ENCODE measurements at regions not wholly inside any gene's neighbourhood (a gene's known extent, or its start where the extent isn't known, plus 50 kb on each side); places are given as distances from the start of the nearest gene placed in this dataset.
"Not testable (repeated sequence)": the region's sequence is repeated elsewhere in the genome, so short reads cannot be mapped to it uniquely, and the experiment has no call there.

DNA sequence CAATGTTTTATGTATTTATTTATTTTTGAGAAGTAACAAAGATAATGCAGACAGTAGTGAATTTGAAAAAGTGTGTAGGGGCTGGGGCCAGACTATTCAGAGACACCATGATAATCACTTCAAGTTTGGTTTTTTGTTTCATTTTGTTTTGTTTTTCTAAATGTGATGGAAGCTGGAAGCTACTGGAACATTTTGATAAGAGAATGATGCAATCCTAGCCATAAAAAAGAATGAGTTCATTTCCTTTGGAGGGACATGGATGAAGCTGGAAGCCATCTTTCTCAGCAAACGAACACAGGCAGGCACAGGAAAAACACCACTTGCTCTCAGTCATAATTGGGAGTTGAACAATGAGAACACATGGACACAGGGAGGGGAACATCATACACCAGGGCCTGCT is 706.6 kb upstream of the EPHA5 start:
- DNase-seq (ENCODE audit: low spot score): no peak

DNA sequence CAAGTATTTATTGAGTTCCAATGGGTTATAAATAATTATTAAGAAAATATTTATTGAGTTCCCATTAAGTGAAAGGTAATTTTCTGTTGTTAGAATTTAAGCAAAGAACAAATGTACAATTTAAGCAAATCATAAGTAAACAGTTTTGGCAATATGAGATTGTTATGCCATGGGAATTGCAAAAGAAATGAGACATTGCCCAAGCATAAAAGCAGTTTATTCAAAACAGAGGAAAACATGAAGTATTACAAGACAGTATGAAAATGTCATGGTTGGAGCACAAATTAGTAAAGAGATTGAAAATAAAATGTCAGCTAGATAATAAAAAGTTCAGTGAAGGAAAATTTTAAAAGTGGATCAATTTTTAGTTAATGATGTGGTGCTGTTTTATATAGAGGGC is 706.1 kb upstream of the EPHA5 start:
- no peak for DNase-seq (ENCODE audit: low spot score)

DNA sequence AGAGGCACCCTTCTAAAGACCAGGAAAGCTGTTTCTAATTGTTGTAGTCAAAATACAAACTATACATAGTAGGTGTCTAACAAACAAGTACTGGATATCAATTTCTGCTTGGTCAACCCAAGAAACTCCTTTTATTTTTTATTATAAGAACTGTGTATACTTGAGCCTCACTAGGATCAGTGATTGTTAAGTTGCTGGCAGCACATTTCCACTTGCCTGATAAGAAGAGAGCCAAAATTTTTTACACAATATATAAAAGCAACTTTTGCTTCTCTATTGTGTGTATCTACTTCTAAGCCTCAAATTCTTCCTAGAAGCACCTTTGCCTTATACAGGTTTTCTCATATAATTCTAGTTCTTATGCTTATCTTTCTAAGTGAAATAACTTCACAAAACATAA is 703.0 kb upstream of the EPHA5 start:
- no peak for DNase-seq (ENCODE audit: low spot score)

DNA sequence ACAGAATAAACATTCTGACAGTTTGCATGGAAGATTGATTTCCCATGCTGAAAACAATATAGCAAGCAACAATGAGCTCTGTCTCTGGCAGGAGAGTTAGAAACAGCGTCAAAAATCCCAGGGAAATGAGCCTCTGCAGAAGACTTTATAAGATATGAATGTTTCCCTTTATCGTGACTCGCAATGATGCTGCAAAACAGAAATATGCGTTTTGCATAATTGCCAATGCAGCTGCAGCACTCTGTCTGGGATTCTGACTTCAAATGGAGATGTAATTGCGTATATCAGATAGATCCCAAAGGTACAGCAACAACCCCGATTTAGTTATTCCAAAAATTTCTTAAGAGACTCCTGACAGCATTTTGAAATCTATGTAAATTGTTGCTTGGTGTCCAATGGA is 702.4 kb upstream of the EPHA5 start:
- DNase-seq (ENCODE audit: low spot score): no peak

DNA sequence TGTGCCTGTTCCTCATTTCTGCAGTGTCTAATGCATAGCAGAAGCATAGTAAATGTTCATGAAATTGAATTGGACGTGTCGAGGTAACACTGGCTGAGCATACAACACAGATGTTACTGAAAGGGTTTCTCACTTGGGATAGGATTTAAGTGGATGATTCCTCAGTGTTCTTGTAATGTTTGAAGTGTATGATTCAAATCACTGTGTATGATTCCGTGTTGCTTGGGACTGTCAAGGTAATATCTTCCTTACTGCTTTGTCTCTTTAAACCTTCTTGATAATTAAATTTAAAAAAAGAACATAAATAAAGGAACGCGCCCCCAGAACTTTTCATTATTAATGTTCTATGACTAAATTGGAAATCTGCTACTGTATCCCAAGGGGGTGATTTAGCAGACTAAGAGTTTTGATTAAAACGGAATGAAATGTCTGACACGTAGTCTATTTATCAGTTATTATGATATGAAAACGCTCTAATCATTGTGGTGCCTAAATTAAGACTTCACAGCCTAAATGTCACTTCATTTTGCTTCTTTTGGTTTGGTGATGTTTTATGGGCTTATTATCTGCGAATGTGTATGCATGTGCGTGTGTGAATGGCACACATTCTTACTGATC is 696.9 kb upstream of the EPHA5 start:
- no peak for DNase-seq (ENCODE audit: low spot score)

DNA sequence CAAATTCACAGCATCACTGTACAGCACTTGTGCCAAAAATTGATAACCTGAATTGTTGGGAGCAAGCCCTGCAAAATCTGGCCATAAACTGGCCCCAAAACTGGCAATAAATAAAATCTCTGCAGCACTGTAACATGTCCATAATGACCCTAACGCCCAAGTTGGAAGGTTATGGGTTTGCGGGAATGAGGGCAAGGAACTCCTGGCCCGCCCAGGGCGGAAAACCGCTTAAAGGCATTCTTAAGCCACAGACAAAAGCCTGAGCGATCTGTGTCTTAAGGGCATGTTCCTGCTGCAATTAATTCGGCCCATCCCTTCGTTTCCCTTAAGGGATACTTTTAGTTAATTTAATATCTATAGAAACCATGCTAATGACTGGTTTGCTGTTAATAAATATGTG is 690.1 kb upstream of the EPHA5 start:
- not testable (repeated sequence) for DNase-seq (ENCODE audit: low spot score)

DNA sequence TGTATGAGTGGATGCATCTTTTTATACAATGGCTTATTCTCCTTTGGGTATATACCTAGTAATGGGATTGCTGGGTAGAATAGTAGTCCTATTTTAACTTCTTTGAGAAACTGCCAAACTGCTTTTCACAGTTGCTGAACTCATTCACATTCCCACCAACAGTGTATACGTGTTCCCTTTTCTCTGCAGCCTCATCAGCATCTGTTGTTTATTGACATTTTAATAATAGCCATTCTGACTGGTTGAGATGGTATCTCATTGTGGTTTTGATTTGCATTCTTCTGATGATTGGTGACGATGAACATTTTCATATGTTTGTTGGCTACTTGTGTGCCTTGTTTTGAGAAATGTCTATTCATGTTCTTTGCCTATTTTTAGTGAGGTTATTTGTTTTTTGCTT is 687.0 kb upstream of the EPHA5 start:
- DNase-seq (ENCODE audit: low spot score): no peak

DNA sequence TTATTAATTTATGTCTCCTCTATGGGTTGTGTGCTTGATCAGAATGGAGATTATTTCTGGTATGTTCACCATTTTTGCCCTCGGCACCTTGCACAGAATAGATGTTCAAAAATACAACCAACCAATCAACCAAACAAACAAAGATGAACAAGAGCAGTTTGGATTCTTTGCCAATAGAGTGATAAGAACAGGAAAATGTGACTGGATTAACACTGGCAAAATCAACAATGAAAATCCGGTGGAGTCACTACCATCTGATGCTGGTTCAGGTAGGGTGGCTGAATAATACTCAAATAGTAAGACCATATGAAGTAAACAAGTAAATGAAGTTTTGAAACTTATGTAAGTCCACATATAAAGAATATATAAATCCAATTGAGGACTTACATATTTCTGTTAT is 685.0 kb upstream of the EPHA5 start:
- no peak for DNase-seq (ENCODE audit: low spot score)

DNA sequence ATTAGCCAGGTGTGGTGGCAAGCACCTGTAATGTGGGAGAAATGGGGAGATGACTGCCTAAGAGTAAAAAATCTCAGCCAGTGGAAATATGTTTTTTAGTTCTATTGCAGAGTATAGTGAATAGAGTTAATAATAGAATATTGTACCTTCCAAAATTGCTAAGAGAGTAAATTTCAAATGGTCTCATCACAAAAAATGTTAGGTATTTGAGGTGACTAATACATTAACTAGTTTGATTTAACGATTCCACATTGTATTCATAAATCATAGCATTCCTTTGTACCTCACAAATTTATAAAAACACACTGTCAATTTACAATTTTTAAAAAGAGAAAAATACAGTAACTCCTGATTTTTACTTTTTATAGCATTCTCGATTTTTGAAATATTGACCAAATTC is 681.5 kb upstream of the EPHA5 start:
- no peak for DNase-seq (ENCODE audit: low spot score)

DNA sequence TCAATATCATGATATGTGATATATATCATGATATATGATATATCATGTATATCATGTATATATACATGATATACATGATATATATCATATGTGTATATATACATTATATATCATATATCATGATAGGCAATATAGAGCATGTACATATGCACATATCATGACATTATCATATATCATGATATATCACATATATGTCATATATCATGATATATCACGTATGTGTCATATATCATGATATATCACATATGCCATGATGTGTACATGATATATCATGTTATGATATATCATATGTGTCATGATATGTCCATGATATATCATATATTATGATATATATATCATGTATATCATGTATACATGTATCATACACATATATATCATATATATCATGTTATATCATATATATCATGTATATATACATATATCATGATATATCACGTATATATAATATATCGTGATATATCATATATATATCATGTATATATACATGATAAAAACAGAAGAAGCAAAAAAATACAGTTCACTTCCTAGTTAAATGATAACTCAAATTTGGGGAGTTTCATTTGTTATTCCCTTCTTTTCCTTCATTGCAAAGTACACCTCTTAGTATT is 670.1 kb upstream of the EPHA5 start:
- no peak for DNase-seq (ENCODE audit: low spot score)

DNA sequence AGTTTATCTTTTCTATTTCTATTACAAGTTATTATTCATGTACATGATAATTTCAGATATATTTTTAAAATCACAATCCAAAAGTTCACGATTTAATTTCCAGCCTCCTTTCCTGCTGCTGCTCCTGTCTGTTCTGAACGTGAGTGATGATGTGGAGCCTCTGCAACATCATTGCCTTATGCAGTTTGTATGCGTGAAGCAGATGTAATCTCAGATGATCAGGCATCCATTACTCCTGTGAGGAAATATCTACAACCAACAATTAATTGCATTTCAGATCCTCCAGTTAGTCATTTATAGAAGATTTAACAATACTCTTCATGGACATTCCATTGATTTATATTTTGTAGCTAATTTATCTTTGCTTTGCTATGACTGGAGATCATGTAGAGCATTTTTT is 668.7 kb upstream of the EPHA5 start:
- no peak for DNase-seq (ENCODE audit: low spot score)

DNA sequence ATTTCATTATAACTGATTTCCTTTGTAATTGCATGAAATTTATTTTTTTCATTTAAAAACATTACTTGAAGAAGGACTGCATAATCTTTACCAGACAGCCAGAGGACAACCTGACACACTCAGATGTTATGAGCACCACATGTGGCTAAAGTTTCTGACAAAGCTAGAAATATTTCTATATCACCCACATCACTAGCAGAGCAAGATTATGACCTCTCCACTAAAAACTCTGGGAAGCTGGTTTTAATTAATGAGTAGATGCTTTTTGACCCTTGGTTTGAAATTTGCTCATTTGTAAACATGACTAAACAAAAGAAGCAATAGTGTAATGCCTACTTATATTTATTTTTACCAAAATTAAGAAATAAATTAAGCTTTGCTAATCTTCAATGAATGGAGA is 661.5 kb upstream of the EPHA5 start:
- DNase-seq (ENCODE audit: low spot score): no peak

DNA sequence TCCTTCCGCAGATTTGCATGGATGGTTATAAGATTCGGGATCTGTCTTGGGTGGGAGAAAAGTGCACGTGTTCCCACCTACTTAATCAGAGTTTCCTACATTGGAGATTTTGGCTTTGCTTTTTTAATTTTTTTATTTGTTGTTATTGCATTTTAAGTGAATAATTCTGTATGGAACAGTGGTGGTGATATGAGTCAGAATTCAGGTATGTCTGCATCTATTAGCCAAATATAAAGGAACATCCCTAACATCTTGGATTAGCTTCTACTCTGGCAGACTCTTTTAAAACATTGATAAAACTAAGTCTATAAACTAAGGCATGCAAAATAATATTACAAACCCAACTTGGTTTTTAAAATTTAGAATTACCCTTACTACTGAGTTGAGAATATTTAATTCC is 659.8 kb upstream of the EPHA5 start:
- no peak for DNase-seq (ENCODE audit: low spot score)

DNA sequence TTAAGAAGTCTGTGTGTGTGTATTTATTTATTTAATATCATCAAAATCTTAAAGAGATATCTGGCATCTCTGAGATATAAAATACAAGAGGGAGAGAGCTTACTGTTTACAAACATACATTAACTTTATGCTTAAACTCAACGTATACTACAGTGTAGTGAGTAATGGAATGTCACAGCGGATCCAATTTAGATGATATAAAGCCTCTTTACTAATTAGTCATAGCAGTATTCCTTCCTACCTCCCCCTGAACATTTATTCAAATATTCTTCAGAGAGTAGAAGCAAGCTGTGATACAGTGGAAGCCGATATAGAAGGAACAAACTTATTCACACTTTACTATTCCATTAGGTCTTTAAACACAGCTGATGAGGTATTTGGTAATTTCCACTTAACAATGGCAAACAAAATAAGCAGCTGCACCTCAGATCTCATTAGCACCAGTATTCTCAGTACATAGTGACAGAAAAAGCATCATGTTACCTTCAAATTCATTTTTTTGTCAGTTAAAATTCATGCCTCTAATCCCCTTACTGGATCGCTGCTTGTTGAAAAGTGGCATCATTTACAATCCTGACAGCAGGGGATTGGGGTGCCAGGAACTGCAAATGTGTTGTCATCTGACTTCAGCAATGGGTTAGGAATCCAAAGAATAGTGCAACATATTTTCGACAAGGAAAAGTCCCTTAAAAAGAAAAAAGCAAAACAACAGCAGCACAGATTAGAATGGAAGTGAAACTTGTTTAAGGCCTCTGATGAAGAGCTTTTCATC is 658.7 kb upstream of the EPHA5 start:
- DNase-seq (ENCODE audit: low spot score): no peak

DNA sequence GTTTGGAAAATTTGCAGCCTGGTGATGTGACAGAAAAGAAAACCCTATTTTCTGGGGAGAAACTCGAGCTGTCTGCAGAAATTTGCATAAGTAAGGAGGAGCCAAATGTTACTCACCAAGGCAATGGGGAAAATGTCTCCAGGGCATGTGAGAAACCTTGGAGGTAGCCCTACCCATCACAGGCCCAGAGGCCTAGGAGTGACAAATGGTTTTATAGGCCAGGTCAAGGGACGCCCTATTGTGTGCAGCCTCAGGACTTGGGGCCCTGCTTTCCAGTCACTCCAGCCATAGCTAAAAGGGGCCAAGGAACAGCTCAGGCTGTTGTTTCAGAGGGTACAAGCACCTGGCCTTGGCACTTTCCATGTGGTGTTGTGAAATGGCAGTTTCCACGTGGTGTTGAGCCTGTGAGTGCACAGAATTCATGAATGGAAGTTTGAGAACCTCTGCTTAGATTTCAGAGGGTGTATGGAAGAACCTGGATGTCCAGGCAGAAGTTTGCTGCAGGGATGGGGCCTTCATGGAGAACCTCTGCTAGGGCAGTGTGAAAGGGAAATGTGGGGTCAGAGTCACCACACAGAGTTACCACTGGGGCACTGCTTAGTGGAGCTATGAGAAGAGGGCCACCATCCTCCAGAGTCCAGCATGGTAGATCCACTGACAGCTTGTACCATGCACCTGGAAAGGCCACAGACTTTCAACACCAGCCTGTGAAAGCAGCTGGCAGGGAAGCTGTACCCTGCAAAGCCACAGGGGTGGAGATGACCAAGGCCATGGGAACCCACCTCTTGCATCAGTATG is 637.6 kb upstream of the EPHA5 start:
- no peak for DNase-seq (ENCODE audit: low spot score)

DNA sequence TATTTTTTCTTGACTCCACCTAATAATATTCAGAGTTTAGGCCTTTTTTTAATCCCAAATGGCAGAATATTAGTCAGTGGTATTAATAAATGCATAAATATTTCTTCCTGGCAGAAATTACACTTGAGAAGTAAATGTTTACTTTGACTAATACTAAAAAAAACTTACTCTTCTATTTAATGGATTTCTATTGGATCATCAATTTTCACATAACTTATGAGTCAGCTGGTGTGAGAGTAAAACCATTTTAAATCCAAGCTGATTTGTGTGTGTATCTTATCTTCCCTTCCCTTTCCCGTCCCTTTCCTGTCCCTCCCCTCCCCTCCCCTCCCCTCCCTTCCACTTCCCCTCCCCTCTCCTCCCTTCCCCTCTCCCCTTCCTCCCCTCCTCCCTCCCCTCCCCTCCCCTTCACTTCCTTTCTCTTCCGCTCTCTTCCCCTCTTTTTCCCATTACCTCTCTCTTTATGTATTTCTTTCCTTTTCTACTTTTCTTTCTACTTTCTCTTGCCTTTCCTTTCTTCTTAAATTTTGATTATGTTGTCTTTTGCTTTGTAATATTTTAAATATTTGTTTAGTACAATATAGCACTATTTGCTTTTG is 630.1 kb upstream of the EPHA5 start:
- DNase-seq (ENCODE audit: low spot score): no peak

DNA sequence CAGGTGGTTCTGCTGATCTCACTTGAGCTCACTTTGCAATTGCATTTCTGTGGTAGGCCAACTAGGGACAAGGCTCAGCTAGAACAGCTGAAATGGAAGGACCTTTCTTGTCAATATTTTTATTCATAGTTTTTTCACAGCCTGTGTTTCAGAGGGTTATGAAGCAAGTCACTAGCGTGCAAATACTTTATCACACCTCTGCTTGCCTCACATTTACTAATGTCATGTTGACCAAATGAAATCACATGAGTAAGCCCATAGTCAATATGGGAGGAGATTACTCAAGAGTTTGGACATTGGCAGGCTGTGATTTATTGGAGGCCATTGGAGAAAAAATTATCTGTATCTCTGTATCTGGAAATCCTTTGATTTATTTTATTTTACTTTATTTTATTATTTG is 628.3 kb upstream of the EPHA5 start:
- no peak for DNase-seq (ENCODE audit: low spot score)

DNA sequence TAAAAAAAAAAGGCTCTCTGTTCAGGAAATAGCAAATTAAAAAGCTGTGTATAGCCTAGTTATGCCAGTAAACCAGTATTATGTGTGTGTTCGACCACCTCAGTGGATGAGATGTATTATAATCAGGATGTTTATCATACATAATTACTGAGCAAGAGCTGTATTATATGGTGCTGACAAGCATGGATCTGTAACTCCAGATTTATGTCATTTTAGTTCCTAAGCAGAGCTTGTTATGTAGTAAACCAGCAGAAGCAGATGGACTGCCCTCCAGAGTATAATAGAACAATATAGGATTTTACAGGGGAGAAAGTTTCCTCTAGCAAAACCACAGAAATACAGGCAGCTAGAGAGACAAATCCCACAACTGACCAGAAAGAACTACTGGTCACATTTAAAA is 627.4 kb upstream of the EPHA5 start:
- DNase-seq (ENCODE audit: low spot score): no peak

DNA sequence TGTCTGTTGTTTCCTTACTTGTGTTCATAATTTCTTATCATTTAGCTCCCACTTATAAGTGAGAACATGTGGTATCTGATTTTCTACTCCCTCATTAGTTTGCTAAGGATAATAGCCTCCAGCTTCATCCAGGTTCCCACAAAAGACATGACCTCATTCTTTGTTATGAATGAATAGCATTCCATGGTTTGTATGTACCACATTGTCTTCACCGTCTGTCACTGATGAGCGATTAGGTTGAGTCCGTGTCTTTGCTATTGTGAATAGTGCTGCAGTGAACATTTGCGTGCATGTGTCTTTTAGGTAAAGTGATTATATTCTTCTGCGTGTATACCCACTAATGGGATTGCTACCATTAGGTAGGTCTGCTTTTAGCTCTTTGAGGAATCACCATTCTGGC is 624.3 kb upstream of the EPHA5 start:
- DNase-seq (ENCODE audit: low spot score): no peak

DNA sequence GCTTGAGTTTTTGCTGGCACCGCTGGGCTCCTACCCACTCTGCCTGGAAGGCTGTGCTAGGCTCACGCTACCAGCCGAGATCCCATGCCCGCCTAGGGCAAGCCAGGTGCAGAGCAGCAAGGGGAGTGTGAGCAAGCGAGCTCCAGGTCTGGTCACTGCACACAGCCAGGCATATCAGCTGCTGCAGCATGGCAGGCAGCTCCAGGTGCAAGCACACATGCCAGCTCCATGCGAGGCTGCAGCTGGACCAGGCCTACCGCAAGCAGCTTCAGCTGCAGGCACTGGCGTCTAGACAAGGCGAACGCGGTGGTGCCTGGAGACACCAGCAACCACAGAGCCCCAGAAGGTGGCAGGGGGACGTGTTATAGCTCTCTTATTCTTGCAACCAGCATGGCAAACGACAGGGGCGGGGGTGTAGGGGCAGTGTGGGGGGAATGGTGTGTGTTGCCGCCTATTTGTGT is 614.7 kb upstream of the EPHA5 start:
- DNase-seq (ENCODE audit: low spot score): no peak

DNA sequence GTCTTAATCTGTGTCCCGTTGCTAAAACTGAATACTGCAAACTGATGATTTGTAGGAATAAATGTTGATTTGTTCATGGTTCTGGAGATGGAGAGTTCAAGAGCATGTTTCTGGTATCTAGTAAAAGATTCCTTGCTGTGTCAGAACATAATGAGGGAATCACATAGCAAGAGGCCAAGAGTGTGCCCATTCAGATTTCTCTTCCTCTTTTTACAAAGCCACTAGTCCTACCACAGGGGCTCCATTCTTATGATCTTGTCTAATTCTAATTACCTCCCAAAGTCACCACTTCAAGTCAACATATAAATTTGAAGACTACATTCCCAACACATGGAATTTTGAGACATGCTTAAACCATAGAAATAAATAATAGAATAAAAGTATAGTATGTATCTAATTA is 608.8 kb upstream of the EPHA5 start:
- DNase-seq (ENCODE audit: low spot score): no peak

DNA sequence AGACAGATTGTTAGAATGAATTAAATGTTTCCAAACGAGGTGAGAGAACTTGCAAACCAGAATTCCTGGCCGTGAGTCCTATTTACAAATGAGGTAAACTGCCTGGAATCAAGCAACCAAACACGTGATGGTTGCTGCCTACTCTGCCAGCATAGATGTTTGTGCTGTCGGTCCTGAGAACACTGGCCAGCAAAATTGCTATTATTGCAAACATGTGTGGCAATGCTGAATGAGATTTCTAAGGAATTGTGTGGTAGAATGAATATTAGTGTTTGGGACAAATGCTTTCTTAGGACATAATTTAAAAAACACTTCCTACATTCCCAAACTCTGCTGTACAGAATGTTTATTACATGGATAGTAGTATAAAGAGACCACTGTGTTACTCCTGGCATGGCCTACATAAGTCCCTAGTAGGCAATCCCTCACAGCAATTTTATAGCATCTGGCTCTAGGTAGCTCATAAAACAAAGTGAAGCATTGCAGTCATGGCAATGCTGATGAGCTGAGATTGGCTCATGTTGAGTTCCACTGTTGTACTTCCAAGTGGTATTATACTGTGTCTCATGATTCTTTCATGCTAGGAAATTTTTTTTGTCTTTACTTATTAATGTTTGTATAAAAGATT is 605.2 kb upstream of the EPHA5 start:
- no peak for DNase-seq (ENCODE audit: low spot score)
